Renal cortex interstitium (tissue), 11 donors: ENCODE measurements at regions not wholly inside any gene's neighbourhood (a gene's known extent, or its start where the extent isn't known, plus 50 kb on each side); places are given as distances from the start of the nearest gene placed in this dataset.
"Not testable (repeated sequence)": the region's sequence is repeated elsewhere in the genome, so short reads cannot be mapped to it uniquely, and the experiment has no call there.

Source experiments
- DNase-seq, 11 donors: peaks; one replicate each; pipeline ENCODE4 v3.0.0-alpha.2; 2013; ENCODE audit warnings: low read depth in 9 of 11, low spot score in 4 of 11; ENCODE audit errors: extremely low read depth in 1 of 11

DNA sequence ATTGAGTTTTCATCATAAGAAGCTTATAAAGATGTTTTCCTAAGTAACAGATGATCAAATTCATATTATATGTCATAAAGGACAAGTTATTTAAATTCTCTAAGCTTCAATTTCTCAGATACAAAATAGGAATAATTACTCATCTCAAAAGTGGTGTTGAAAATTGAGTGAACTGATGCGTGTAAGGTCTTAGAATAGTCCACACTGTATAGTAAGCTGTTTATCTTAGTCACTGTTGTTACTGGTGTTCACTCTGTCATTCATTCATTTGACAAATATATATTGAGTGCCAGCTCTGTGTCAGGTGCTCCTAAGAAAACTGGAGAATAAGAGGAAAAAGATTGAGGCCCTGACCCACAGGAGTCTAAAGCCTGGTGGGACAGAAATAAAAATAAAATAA, 186.3 kb upstream of the BRINP3 start:
- DNase-seq, result no peak

DNA sequence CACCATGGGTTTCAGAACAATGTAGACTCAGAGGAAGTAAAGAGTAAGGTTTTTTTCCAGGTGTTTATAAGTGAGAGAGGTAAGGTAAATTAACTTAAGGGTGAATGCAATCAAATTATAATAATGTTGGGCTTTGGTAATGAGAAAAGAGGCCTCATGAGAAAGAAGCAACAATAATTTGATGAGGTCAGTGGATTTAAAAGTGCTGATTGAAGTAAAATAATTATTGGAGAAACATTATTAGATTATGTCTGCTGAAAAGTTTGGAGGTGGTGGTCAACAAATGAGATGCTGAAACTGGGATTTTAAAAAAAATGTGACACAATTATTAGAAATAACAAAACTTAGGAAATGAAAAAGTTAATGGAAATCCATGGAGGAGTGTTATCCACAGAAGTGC, 187.4 kb upstream of the BRINP3 start:
- DNase-seq, result no peak

DNA sequence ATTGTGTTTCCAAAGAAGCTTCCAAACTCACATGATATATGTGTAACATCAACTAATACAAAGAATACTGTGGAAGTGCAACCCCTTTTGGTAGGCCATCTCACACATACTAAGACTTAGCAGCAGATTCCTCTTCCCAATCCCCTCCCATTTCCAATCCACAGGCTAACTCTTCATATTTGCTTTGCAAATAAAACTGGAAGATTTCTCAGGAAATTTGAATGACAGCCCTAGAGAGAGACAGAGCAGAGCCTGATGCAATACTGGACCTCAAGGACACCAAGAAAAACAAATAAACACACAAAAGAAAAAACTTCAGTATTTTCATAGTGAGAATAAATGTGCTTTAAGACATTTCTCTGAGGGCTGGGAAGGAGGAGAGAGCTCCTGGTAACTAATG, 190.2 kb upstream of the BRINP3 start:
- no peak for DNase-seq

DNA sequence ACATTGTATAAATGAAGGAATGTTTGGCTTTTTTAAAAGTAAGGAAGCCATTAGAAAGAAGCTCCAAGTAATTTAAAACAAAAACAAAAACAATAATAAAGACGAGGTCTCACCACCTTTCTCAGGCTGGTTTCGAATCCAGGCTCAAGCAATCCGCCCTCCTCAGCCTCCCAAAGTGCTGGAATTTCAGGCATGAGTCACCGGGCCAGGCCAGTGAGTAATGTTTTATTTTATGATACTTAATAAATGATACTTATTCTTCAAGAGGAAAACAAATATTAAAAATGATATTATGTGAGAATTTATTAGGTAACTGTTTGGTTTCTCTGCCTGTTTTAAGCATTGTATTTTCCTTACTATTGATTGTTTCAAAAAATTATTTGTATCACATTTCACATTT, 201.4 kb upstream of the BRINP3 start:
- no peak for DNase-seq

DNA sequence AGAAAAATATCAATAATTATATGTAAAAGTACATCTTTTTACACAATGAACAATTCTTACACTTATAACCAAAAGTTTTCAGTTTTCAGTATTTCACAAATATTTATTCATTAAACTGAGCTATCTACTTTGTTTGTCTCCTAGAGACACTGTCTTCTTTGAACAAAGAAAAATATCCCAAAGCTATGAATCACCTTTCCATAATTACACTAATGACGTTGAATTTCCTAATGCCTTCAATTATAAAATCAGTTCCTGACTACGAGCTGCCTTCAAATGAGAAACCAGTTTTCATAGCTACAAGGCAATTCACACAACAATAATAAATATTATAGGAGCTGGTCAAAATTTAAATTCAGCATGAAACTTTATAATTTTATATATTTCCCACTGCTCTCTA, 201.8 kb upstream of the BRINP3 start:
- no peak for DNase-seq

DNA sequence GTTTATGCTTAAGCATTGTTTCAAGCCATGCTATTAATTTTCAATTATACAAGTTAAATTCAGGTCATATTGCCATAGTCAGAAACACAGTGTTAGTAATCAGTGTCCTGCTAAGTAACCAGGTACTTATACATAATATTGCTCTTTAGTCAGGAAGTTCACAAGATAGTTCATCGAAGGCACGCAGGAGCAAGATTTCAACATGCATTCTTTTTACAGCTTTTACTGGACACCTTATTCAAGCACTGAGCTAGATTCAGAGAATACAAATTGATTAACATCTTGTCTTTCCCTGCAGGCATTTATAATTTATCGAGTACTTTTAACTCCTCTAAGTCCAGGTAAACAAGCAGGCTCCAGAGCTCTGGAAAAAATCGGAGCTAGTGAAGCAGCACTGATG, 202.3 kb upstream of the BRINP3 start:
- DNase-seq, result no peak

DNA sequence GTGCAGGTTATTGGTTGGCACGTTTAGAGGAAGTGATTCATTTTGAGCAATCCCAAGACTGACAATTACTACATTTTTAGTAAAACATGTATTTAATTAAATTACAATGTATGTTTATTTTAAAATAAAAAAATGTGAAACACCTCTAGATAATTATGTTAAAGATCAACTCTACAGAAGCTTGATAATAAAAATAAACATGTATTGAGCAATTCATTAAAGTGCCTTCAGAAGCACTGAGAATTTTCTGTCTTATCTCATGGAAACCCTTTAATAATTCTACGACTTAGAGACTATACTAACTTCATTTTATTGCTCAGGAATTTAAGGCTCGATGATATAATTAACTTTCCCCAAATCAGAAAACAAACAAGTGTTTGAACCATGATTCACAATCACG, 208.0 kb upstream of the BRINP3 start:
- no peak for DNase-seq

DNA sequence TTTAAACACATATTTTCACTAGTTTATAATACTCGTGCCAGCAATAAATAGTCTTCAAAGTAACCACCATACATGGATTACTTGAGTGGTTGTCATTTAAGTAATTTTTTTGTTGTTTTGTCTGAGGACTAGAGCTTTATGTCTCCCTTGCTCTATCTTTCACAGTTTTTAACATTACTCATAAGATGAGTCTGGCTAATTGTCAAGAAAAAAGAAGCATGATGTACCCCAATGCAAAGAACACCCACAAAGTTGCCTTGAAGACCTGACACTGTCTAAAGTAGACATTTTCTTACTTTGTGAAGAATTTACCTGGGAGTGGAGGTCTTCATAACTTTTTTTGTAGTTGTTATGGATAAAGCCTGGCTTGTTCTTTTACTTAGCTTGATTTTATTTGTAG, 210.4 kb upstream of the BRINP3 start:
- no peak for DNase-seq

DNA sequence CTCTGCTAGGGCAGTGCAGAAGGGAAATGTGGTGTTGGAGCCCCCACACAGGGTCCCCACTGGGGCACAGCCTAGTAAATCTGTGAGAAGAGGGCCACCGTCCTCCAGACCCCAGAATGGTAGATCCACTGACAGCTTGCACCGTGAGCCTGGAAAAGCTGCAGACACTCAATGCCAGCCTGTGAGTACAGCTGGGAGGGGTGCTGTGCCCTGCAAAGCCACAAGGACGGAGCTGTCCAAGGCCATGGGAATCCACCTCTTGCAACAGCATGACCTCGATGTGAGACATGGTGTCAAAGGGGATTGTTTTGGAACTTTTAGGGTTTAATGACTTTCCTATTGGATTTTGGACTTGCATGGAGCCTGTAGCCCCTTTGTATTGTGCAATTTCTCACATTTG, 220.8 kb upstream of the BRINP3 start:
- DNase-seq, result not testable (repeated sequence)

DNA sequence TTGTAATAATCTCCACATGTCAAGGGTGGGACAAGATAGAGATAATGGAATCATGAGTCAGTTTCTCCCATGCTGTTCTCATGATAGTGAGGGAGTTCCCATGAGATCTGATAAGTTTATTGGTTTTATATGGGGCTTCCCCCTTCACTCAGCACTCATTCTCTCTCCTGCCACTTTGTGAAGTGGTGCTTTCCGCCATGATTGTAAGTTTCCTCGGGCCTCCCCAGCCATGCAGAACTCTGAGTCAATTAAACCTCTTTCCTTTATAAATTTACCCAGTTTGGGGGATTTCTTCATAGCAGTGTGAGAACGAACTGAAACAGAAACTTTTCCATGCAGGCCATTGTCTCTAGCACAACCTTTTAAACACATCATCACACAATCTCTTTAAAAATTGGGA, 221.5 kb upstream of the BRINP3 start:
- DNase-seq, result no peak

DNA sequence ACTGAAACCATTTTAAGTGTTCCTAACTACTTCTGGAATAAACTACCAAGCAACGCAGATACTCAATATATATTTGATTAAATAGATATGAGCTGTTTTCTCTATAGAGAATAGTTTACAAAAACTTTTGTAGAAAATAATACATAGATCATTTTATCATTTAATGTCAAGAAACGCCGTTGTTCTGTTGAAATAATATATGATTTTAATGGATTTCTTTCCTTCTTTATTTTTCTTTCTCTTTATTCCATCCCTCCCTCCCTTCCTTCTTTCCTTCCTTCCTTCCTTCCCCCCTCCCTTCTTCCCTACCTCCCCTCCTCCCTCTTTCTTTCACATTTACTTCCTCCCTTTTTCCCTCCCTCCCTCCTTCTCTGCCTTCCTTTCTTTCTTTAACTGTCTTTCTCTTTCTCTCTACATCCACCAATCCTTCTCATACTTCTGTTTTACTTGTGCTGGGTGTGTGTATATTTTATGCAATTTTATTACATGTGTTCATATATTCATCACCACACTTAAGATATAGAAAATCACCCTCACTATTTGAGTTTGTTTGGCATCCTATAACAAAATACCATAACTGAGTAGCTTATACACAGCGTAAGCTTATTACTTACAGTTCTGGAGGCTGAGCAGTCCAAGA, 230.9 kb upstream of the BRINP3 start:
- DNase-seq, result no peak

DNA sequence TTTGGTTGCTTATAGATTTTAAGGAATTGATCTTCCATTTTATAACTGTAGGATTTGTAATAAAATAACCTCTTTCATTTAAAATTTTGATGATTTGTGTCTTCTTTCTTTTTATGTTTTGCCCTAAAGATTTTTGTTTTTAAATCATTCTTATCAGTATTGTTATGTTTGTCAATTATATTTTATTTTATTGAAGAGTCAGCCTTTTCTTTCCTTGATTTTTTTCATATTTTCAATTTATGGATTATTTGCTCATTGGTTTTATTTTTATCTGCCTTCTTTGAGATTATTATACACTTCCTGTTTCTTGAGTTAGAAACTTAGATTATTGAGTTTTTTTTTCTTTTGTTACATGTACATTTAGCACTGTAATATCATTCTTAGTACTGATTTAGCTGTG, 233.4 kb upstream of the BRINP3 start:
- DNase-seq, result no peak

DNA sequence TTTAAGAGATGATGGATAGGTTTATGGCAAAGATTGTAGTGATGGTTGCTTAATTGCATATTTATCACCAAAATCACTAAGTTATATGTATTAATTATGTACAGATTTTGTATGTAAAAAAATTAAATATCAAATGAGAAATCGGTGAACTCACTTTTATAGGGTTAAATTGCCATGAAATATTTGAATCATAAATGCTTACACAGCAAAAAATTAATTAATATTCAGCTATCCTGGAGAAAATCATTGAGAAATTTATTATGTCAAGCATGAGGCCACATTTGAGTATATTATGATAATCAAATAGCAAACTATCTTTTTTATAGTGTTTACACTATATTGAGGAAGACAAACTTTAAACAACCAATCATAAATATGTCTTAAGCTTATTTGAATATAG, 239.4 kb upstream of the BRINP3 start:
- no peak for DNase-seq

DNA sequence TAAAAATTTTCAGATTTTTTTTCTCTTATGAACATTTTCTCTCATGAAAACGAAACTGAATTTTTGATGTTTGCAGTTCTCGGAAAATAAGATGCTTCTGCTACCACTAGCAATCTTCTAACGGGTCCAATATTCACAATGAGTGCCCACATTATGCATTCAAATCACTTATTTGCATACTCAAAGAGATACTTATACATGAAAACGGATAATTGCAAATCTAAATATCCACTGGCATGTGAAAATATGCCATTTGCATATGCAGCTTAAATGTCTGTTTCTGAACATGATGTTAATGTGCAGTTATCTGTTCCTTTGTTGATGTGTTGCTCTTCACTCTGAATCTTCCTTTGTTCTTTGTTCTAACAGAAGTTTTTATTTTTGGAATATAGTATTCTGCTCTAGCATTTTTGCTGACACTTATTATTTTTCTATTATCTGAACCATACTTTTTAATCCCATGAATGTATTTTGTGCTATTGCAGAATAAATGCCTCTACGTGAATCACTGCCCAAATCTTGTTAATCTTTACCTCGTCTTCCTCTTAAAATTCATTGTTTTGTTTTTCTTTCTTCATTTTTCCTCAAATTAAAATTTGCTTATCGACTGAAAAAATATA, 259.4 kb upstream of the BRINP3 start:
- no peak for DNase-seq

DNA sequence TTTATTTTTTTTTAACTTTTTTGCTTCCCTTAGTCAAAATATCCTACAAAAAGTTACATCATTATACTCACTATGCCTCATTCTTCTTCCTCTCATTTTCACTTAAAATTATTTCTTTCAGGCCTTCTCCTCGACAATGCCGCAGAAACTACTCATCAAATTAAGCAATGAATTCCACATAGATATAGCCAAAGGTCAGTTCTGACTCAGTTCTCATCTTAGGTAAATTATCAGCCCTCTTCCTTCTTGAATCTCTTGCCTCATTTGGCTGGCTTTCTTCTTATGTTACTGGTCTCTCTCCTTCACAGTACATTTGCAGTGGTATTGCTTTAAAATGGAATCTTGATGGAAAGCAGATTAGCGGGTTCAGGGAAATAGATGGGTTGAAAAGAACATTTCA, 260.7 kb upstream of the BRINP3 start:
- no peak for DNase-seq

DNA sequence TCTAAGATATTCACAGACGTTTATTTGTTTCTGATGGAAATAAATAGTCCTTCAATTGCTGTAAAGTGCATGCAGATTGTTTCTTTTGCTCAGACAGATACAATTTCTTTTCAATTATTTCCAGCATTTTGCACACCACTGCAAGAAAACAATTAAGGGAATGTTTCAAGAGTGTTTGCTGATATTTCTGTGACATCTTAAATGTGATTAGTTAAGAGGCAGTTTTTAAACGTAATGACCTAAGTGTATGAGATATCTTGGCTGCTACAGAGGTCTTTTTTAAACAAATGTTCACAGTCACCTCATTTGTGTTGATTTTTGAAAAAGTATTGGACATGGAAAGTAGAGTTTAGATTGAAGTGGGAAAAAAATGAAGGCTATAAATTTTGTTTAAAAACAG, 262.3 kb upstream of the BRINP3 start:
- DNase-seq, result no peak

DNA sequence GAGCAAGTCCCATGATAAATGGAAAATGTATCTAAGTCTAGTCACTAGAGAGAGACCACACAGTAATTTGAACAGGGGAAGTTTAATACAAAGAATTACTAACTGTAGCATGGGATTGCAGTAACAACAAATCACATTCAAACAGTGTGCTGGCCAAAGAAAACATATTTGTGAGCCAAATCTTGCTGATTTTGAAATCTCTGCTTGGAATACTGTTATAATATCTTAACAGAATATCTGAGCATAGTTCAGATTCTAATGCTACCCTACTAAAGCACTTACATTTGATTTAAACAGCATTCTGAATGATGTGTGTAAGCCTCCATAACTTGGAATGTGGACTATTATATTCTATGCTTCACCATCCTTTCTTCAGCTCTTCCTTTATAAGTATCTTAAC, 270.0 kb upstream of the BRINP3 start:
- DNase-seq, result peak in 3 of 11 donors; percentile 7 to 17 (median 10)

DNA sequence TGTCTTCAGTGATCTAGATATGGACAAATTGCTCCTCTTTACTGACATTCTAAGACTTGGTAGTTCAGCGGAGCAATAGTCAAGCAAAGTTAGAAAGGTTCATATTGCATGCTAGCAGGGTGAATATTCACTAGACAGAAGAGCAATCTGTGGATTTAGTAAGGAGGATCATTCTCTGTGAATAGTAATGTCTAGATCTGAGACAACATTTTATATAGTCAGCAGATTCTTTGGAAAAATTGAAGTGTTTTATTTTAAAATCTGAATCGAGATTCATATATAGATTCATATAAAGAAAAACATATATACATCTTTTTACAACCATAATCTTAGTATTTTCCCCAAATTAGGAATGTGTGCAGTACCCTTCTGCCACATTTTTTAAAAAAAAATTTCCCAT, 274.5 kb upstream of the BRINP3 start:
- no peak for DNase-seq

DNA sequence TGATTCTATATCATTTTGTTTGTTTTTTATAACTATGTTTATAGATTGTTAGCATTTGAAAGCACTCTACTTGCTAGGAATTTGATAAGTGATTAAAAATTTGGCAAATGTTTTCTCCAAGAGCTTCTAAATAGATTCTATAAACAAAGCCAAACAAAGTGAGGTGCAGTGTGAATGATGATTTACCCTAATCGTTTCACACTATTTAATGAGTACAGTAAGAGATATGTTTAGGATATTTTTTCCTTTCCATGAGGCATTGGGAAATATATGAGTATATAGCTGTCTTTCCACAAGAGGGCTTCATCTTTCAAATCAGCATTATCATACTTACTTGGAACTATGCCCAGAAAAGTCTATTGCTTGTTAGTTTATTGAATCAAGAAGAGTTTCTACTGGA, 277.0 kb upstream of the BRINP3 start:
- DNase-seq, result peak in 3 of 11 donors; percentile 3 to 18 (median 3)

DNA sequence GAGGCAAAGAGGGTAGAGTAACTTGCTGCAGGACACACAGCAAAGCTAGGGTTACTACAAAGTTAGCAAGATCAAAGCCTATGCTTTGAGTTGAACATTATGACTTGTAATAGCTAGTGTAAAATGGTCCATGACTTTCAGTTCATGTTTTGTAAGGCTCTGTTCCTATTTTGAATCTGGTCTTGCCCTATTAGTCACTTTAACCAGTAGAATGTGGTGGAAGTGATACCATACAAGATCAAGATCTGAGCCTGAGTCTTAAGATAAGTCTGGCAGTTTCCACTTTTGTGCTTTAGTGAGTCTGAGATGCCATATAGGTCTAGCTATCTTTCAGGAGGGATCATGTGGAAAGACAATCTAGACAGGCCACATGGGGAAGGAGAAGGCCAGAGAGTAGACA, 282.1 kb upstream of the BRINP3 start:
- no peak for DNase-seq

DNA sequence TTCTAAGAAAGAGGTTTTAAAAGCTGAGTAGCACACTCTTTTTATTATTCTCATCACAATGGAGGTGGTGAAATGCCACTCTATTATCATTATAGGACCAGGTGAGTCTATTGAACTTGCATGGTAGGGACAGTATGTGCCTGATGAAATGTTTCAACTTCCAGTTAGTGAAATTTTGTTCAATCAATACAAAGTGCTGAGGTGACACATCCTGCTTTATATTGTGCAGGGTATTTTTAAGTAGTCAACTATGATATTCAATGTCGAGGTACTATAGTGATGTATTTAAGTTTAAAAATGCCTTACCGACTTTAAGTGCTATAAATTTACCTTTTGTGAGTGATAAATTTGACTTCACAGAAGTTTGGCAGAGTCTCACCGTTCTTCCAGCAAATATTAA, 284.7 kb upstream of the BRINP3 start:
- DNase-seq, result no peak
